GM12891 (cell line): ENCODE measurements at regions not wholly inside any gene's neighbourhood (a gene's known extent, or its start where the extent isn't known, plus 50 kb on each side); places are given as distances from the start of the nearest gene placed in this dataset.

Source experiments
- POLR2A ChIP-seq: IDR thresholded peaks from 2 replicates; pipeline ENCODE4 v1.6.1; 2011; ENCODE audit warnings: low read depth, low read length, control low read depth
- POLR2AphosphoS5 ChIP-seq: IDR thresholded peaks from 2 replicates; pipeline ENCODE4 v1.6.1; 2011; ENCODE audit warnings: low read depth, low read length, control low read depth
- POU2F2 ChIP-seq: IDR thresholded peaks from 2 replicates; pipeline ENCODE4 v1.6.1; 2011; ENCODE audit warnings: low read depth, mild to moderate bottlenecking, control low read depth, low read length, moderate library complexity
- SPI1 ChIP-seq: IDR thresholded peaks from 2 replicates; pipeline ENCODE4 v1.6.1; 2011; ENCODE audit warnings: low read depth, low read length, control low read depth
- TAF1 ChIP-seq: IDR thresholded peaks from 2 replicates; pipeline ENCODE4 v1.6.1; 2011; ENCODE audit warnings: low read depth, low read length, control low read depth

- TF ChIP-seq POLR2AphosphoS5 (no peak), POLR2A (no peak), TAF1 (no peak), POU2F2 (no peak), SPI1 (no peak)
Measured at GRCh38 chr13:78238911-78239310, 320.3 kb upstream of the EDNRB start.
